ENCODE measurements at regions not wholly inside any gene's neighbourhood (a gene's known extent, or its start where the extent isn't known, plus 50 kb on each side); places are given as distances from the start of the nearest gene placed in this dataset.

DNA sequence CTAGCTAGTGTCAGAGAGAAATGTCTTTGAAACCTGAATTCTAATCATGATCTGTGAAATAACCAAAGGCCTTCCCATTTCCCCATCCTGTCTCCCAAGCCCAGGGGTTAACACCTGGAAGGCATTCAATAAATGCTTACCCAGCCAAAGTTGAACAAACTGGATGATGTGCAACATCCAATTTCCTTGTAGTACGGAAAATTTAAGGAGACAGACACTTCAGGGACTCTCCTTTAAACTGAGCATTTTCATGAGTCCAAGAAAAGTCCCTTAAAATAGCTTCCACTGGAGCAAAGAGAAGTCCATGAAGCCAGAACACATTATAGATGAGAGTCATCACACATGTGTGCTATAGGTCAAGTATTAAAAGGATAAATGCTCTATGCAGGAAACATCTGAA lies 271.2 kb downstream of the RAB28 start:
- TF ChIP-seq, protein P1, sequence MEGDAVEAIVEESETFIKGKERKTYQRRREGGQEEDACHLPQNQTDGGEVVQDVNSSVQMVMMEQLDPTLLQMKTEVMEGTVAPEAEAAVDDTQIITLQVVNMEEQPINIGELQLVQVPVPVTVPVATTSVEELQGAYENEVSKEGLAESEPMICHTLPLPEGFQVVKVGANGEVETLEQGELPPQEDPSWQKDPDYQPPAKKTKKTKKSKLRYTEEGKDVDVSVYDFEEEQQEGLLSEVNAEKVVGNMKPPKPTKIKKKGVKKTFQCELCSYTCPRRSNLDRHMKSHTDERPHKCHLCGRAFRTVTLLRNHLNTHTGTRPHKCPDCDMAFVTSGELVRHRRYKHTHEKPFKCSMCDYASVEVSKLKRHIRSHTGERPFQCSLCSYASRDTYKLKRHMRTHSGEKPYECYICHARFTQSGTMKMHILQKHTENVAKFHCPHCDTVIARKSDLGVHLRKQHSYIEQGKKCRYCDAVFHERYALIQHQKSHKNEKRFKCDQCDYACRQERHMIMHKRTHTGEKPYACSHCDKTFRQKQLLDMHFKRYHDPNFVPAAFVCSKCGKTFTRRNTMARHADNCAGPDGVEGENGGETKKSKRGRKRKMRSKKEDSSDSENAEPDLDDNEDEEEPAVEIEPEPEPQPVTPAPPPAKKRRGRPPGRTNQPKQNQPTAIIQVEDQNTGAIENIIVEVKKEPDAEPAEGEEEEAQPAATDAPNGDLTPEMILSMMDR (conservative IDR thresholded peaks at IDR 0.05 in 1 of 2, IDR thresholded peaks at IDR 0.05 in 1 of 2; ENCODE audit: extremely low read depth in 1 of 2, insufficient read depth in 1 of 2, low read depth in 1 of 2, low read length in 2 of 2) = no peak
- no peak for TF ChIP-seq EZH2 (IDR thresholded peaks at IDR 0.05; ENCODE audit: borderline replicate concordance, low read length)
